ENCODE measurements at regions not wholly inside any gene's neighbourhood (a gene's known extent, or its start where the extent isn't known, plus 50 kb on each side); places are given as distances from the start of the nearest gene placed in this dataset.
"Not testable (repeated sequence)": the region's sequence is repeated elsewhere in the genome, so short reads cannot be mapped to it uniquely, and the experiment has no call there.

GRCh38 chr4:9505341-9505740 lies 61.1 kb downstream of the DEFB131A start:
- not testable (repeated sequence) for DNase-seq (ENCODE audit: low read depth, low spot score)

- DNase-seq (ENCODE audit: low read depth, low spot score) = not testable (repeated sequence)
These were observed 62.5 kb downstream of the DEFB131A start for GRCh38 chr4:9506672-9507071.

GRCh38 chr4:9512941-9513340 lies 68.7 kb downstream of the DEFB131A start:
- not testable (repeated sequence) for DNase-seq (ENCODE audit: low read depth, low spot score)

GRCh38 chr4:9519631-9520030 lies 75.4 kb downstream of the DEFB131A start:
- DNase-seq (ENCODE audit: low read depth, low spot score) = not testable (repeated sequence)

- not testable (repeated sequence) for DNase-seq (ENCODE audit: low read depth, low spot score)
These were observed 78.7 kb downstream of the DEFB131A start for GRCh38 chr4:9522903-9523302.

- not testable (repeated sequence) for DNase-seq (ENCODE audit: low read depth, low spot score)
These were observed 80.2 kb downstream of the DEFB131A start for GRCh38 chr4:9524406-9524805.

GRCh38 chr4:9532134-9532862 lies 88.1 kb downstream of the DEFB131A start:
- DNase-seq (ENCODE audit: low read depth, low spot score) = peak; percentile 29

GRCh38 chr4:9532863-9533192 lies 88.6 kb downstream of the DEFB131A start:
- DNase-seq (ENCODE audit: low read depth, low spot score) = not testable (repeated sequence)

GRCh38 chr4:9537101-9537500 lies 92.9 kb downstream of the DEFB131A start:
- not testable (repeated sequence) for DNase-seq (ENCODE audit: low read depth, low spot score)

- not testable (repeated sequence) for DNase-seq (ENCODE audit: low read depth, low spot score)
These were observed 95.8 kb downstream of the DEFB131A start for GRCh38 chr4:9539939-9540520.

- not testable (repeated sequence) for DNase-seq (ENCODE audit: low read depth, low spot score)
These were observed 97.2 kb downstream of the DEFB131A start for GRCh38 chr4:9541388-9541915.

- DNase-seq (ENCODE audit: low read depth, low spot score) = not testable (repeated sequence)
These were observed 100.6 kb downstream of the DEFB131A start for GRCh38 chr4:9544851-9545250.

GRCh38 chr4:9547470-9547869 lies 103.3 kb downstream of the DEFB131A start:
- not testable (repeated sequence) for DNase-seq (ENCODE audit: low read depth, low spot score)

GRCh38 chr4:9556076-9556475 lies 111.9 kb downstream of the DEFB131A start:
- not testable (repeated sequence) for DNase-seq (ENCODE audit: low read depth, low spot score)

GRCh38 chr4:9577869-9578268 lies 133.7 kb downstream of the DEFB131A start:
- DNase-seq (ENCODE audit: low read depth, low spot score) = not testable (repeated sequence)

- not testable (repeated sequence) for DNase-seq (ENCODE audit: low read depth, low spot score)
These were observed 138.7 kb downstream of the DEFB131A start for GRCh38 chr4:9582880-9583279.

- no peak for DNase-seq (ENCODE audit: low read depth, low spot score)
These were observed 147.8 kb downstream of the DEFB131A start for GRCh38 chr4:9592010-9592409.

- no peak for DNase-seq (ENCODE audit: low read depth, low spot score)
These were observed 150.7 kb downstream of the DEFB131A start for GRCh38 chr4:9594948-9595347.

GRCh38 chr4:9595531-9595930 lies 151.3 kb downstream of the DEFB131A start:
- not testable (repeated sequence) for DNase-seq (ENCODE audit: low read depth, low spot score)

GRCh38 chr4:9599266-9599665 lies 155.1 kb downstream of the DEFB131A start:
- no peak for DNase-seq (ENCODE audit: low read depth, low spot score)

GRCh38 chr4:9600246-9600645 lies 156.0 kb downstream of the DEFB131A start:
- DNase-seq (ENCODE audit: low read depth, low spot score) = no peak

- DNase-seq (ENCODE audit: low read depth, low spot score) = no peak
These were observed 158.2 kb downstream of the DEFB131A start for GRCh38 chr4:9602389-9602914.
